Upper lobe of left lung (tissue), 6 donors: ENCODE measurements at regions not wholly inside any gene's neighbourhood (a gene's known extent, or its start where the extent isn't known, plus 50 kb on each side); places are given as distances from the start of the nearest gene placed in this dataset.

ENCODE experiments used
- ATAC-seq, 2 donors: fragments of 200-7000 bp; cut with Tn5 transposase; one replicate each; pipeline ENCODE4 v1.9.1; 2022; ENCODE audit warnings: mild to moderate bottlenecking in 2 of 2, moderate library complexity in 2 of 2; ENCODE audit not compliant: low FRiP score in 2 of 2
- DNase-seq, 2 donors: peaks; one replicate each; pipeline ENCODE4 v3.0.0-alpha.2; 2019 to 2020
- H3K27ac ChIP-seq, 4 donors: fragments of 200-600 bp; sonication (generic); one replicate each; pipeline ENCODE4 v1.5.1; 2016 to 2019
- H3K27me3 ChIP-seq, 4 donors: fragments of 200-600 bp; sonication (generic); one replicate each; pipeline ENCODE4 v1.5.1; 2017 to 2019
- H3K36me3 ChIP-seq, 4 donors: fragments of 200-600 bp; sonication (generic); one replicate each; pipeline ENCODE4 v1.5.1; 2016 to 2019
- H3K4me1 ChIP-seq, 4 donors: fragments of 200-600 bp; sonication (generic); one replicate each; pipeline ENCODE4 v1.5.1; 2018 to 2019
- H3K4me3 ChIP-seq, 4 donors: fragments of 200-600 bp; sonication (generic); one replicate each; pipeline ENCODE4 v1.5.1; 2017 to 2019; ENCODE audit warnings: mild to moderate bottlenecking in 2 of 4, moderate library complexity in 1 of 4
- H3K9me3 ChIP-seq, 4 donors: fragments of 200-600 bp; sonication (generic); one replicate each; pipeline ENCODE4 v1.5.1; 2018 to 2019
- CTCF ChIP-seq, 6 experiments: fragments of 450-650 bp in 4 of 6; fragments of 200-600 bp in 2 of 6; sonication (generic) in 2 of 6; IDR thresholded peaks; one replicate each; pipeline ENCODE4 v1.5.1; 2016 to 2019; ENCODE audit warnings: antibody characterized with exemption in 6 of 6
- EP300 ChIP-seq, 4 donors: sonication (generic); formaldehyde crosslinking; IDR thresholded peaks; one replicate each; pipeline ENCODE4 v1.5.1; 2017; ENCODE audit warnings: antibody characterized with exemption in 4 of 4, control low read depth in 2 of 4
- POLR2A ChIP-seq, 4 donors: fragments of 450-650 bp; IDR thresholded peaks; one replicate each; pipeline ENCODE4 v1.5.1; 2016 to 2017; ENCODE audit warnings: antibody characterized with exemption in 4 of 4, mild to moderate bottlenecking in 2 of 4
- POLR2AphosphoS5 ChIP-seq, 2 donors: sonication (generic); formaldehyde crosslinking; IDR thresholded peaks; one replicate each; pipeline ENCODE4 v1.5.1; 2017; ENCODE audit warnings: antibody characterized with exemption in 2 of 2
- WGBS, 2 donors: methylation state at CpG; one replicate each; pipeline ENCODE4 v1.1.5; 2017 to 2018; 5-methylcytosine and 5-hydroxymethylcytosine counted together
- donor health status: DM: no; HTN: no; CAD: no; lungs with moderate emphysema.
- donor health status: DM: no; HTN: yes; CAD: no; lungs with severe emphysema.

GRCh38 chr12:113664224-113664681 lies 192.6 kb upstream of the LHX5 start:
- 34 to 35% methylated on average over 6 of the region's 6 CpGs for WGBS, 2 donors
- no peak for TF ChIP-seq EP300 (IDR thresholded peaks at IDR 0.05)
- no peak for ATAC-seq

GRCh38 chr12:113663396-113663795 lies 191.7 kb upstream of the LHX5 start:
- H3K27me3 ChIP-seq: no peaks in the 10 kb centered on the region
- ATAC-seq: no peak
- H3K9me3 ChIP-seq: no peaks in the 10 kb centered on the region
- H3K36me3 ChIP-seq: no peaks in the 10 kb centered on the region
- H3K27ac ChIP-seq: no peak overlapping the region
- H3K4me3 ChIP-seq: no peak overlapping the region
- no peaks in the 10 kb centered on the region for H3K4me1 ChIP-seq
- no peak for DNase-seq
- WGBS, 2 donors: 69 to 78% methylated on average over 10 of the region's 10 CpGs
- TF ChIP-seq EP300 (IDR thresholded peaks at IDR 0.05) (no peak), POLR2A (IDR thresholded peaks at IDR 0.05) (no peak)

More at GRCh38 chr12:113664224-113664681, 192.6 kb upstream of the LHX5 start:
- Histone ChIP-seq H3K36me3 (no peaks in the 10 kb centered on the region), H3K27me3 (no peaks in the 10 kb centered on the region), H3K4me1 (no peaks in the 10 kb centered on the region), H3K9me3 (no peaks in the 10 kb centered on the region), H3K27ac (no peak overlapping the region), H3K4me3 (no peak overlapping the region)
- DNase-seq: no peak

DNA sequence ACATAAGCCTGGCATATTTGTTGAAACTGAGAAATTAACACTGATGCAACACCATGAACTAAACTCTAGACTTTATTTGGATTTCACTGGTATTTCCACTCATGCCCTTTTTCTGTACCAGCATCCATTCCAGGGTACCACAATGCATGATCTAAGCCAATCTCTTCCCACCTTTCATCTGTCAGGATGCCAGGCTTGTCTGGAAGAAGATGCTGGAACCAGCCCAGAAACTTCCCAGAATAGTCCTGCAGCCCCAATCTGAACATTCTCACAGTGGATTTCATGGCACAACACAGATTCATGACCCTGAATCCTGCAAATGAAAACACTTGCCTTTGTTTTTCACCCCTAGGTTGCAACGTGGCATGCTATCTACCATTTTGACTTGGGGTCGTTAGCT lies 189.3 kb upstream of the LHX5 start:
- Histone ChIP-seq H3K9me3 (peaks cover 0 to 6% (median 1%) of the 10 kb centered on the region in 4 donors), H3K27me3 (no peaks in the 10 kb centered on the region), H3K36me3 (no peaks in the 10 kb centered on the region), H3K27ac (no peak overlapping the region), H3K4me1 (no peaks in the 10 kb centered on the region), H3K4me3 (no peak overlapping the region)
- DNase-seq (no peak), ATAC-seq (no peak)
- TF ChIP-seq POLR2AphosphoS5 (IDR thresholded peaks at IDR 0.05): no peak
- no peak for TF ChIP-seq POLR2A (IDR thresholded peaks at IDR 0.05)
- no peak for TF ChIP-seq CTCF (IDR thresholded peaks at IDR 0.05)
- TF ChIP-seq EP300 (IDR thresholded peaks at IDR 0.05): no peak
- WGBS, 2 donors: 38 to 43% methylated on average over 2 of the region's 2 CpGs

DNA sequence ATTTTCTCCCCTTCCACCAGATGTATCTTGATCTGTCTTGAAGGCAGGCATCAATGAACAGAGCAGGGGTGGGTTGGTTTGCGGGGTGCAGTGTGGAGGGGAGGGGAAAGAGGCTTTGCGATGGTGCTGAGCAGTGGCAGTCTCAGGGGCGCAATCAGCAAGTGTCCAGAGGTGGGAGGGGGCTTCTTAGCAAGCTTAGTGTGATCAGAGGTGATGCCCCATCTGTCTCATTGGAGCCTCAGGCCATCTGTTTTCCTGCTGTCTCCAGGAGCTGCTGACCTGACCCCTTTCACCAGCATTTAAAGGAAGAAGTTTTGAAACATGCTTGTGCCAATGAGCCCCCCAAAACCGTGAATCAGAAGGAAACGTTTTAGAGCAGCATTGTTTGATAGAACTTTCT lies 187.7 kb upstream of the LHX5 start:
- H3K27me3 ChIP-seq: no peaks in the 10 kb centered on the region
- H3K4me1 ChIP-seq: no peaks in the 10 kb centered on the region
- H3K36me3 ChIP-seq: no peaks in the 10 kb centered on the region
- H3K9me3 ChIP-seq: peaks cover 0 to 21% (median 3%) of the 10 kb centered on the region in 4 donors
- WGBS, 2 donors: 50 to 65% methylated on average over 5 of the region's 5 CpGs
- TF ChIP-seq POLR2AphosphoS5 (IDR thresholded peaks at IDR 0.05) (no peak), POLR2A (IDR thresholded peaks at IDR 0.05) (no peak), CTCF (IDR thresholded peaks at IDR 0.05) (no peak)
- no peak overlapping the region for H3K27ac ChIP-seq
- ATAC-seq: no peak
- DNase-seq: no peak
- no peak overlapping the region for H3K4me3 ChIP-seq

DNA sequence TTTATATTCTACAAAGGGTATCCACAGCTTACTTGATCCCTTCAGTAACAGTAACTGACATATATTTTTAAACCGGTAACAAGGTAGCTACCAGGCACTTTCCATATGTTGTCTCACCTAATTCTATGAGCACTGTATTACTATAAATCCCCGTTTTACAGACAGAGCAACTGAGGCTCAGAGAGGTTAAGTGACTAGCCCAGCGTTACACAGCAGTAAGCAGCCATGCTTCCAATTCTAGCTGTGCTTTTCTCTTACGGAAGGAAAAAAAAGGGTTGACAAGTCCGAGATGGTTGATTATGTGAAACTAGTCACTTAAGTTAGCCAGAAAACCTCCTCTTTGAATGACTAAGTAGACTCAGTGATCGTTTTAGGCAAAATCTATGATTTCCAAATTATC lies 187.3 kb upstream of the LHX5 start:
- Histone ChIP-seq H3K9me3 (peaks cover 0 to 21% (median 3%) of the 10 kb centered on the region in 4 donors), H3K4me3 (no peak overlapping the region), H3K27ac (no peak overlapping the region), H3K4me1 (no peaks in the 10 kb centered on the region), H3K36me3 (no peaks in the 10 kb centered on the region), H3K27me3 (no peaks in the 10 kb centered on the region)
- no peak for TF ChIP-seq POLR2A (IDR thresholded peaks at IDR 0.05)
- no peak for TF ChIP-seq CTCF (IDR thresholded peaks at IDR 0.05)
- TF ChIP-seq EP300 (IDR thresholded peaks at IDR 0.05): no peak
- TF ChIP-seq POLR2AphosphoS5 (IDR thresholded peaks at IDR 0.05): no peak
- WGBS, 2 donors: 80 to 82% methylated on average over 6 of the region's 6 CpGs
- ATAC-seq (no peak), DNase-seq (no peak)

GRCh38 chr12:113658006-113658655 lies 186.5 kb upstream of the LHX5 start:
- DNase-seq (no peak), ATAC-seq (no peak)
- TF ChIP-seq POLR2A (IDR thresholded peaks at IDR 0.05): no peak
- TF ChIP-seq POLR2AphosphoS5 (IDR thresholded peaks at IDR 0.05): no peak
- no peak for TF ChIP-seq CTCF (IDR thresholded peaks at IDR 0.05)
- TF ChIP-seq EP300 (IDR thresholded peaks at IDR 0.05): no peak
- Histone ChIP-seq H3K36me3 (no peaks in the 10 kb centered on the region), H3K9me3 (peaks cover 0 to 26% (median 3%) of the 10 kb centered on the region in 4 donors), H3K27ac (no peak overlapping the region), H3K4me1 (no peaks in the 10 kb centered on the region), H3K27me3 (no peaks in the 10 kb centered on the region), H3K4me3 (no peak overlapping the region)
- 0 to 22% methylated on average over 1 of the region's 1 CpG for WGBS, 2 donors
